CD14-positive monocyte (primary cell): ENCODE measurements at regions not wholly inside any gene's neighbourhood (a gene's known extent, or its start where the extent isn't known, plus 50 kb on each side); places are given as distances from the start of the nearest gene placed in this dataset.
A peak's percentile ranks its signal among the peaks of the same experiment; 100 is the strongest.

Source experiments
- DNase-seq, 3 donors: peaks; one replicate each; pipeline ENCODE4 v3.0.0-alpha.2; 2011 to 2022
- H2AFZ ChIP-seq: 2 replicates; pipeline ENCODE4 v1.6.0; 2012; ENCODE audit warnings: mild to moderate bottlenecking, low read depth, low read length, inconsistent platforms; ENCODE audit not compliant: insufficient read depth, poor library complexity, severe bottlenecking
- H3K27ac ChIP-seq, 2 donors: 1 replicate in 1 of 2; 2 replicates in 1 of 2; pipeline ENCODE4 v1.5.1; 2012 to 2013; ENCODE audit warnings: low read length in 2 of 2, control low read depth in 1 of 2, inconsistent platforms in 1 of 2, low read depth in 1 of 2, mild to moderate bottlenecking in 1 of 2
- H3K27me3 ChIP-seq, 2 donors: one replicate each; pipeline versions ENCODE4 v1.6.0 to v1.6.1; 2011 to 2013; ENCODE audit warnings: low read length in 2 of 2; ENCODE audit not compliant: control insufficient read depth in 2 of 2, insufficient read depth in 2 of 2
- H3K36me3 ChIP-seq, 2 donors: replicated peaks in 1 of 2; 1 replicate in 1 of 2; 2 replicates in 1 of 2; pipeline versions ENCODE4 v1.5.1 to v1.6.1; 2012 to 2013; ENCODE audit warnings: low read length in 2 of 2, control low read depth in 1 of 2, inconsistent platforms in 1 of 2, mild to moderate bottlenecking in 1 of 2; ENCODE audit not compliant: insufficient read depth in 2 of 2, control insufficient read depth in 1 of 2
- H3K4me1 ChIP-seq, 2 donors: 1 replicate in 1 of 2; 2 replicates in 1 of 2; pipeline versions ENCODE4 v1.5.1 to v1.6.1; 2012 to 2013; ENCODE audit warnings: low read length in 2 of 2, control low read depth in 1 of 2, inconsistent platforms in 1 of 2, mild to moderate bottlenecking in 1 of 2, moderate library complexity in 1 of 2; ENCODE audit not compliant: insufficient read depth in 2 of 2, control insufficient read depth in 1 of 2
- H3K4me2 ChIP-seq: replicated peaks from 2 replicates; pipeline ENCODE3; 2012; ENCODE audit warnings: low read length, moderate library complexity, mild to moderate bottlenecking; ENCODE audit not compliant: poor library complexity, severe bottlenecking; ENCODE audit errors: extremely low read depth
- H3K4me3 ChIP-seq, 3 experiments: fragments of 200-600 bp in 1 of 3; sonication (generic) in 1 of 3; replicated peaks in 1 of 3; 1 replicate in 2 of 3; 2 replicates in 1 of 3; pipeline ENCODE4 v1.5.1; 2011 to 2013; ENCODE audit warnings: low read length in 3 of 3, mild to moderate bottlenecking in 3 of 3, control low read depth in 2 of 3, low read depth in 2 of 3, inconsistent platforms in 1 of 3, moderate library complexity in 1 of 3
- H3K79me2 ChIP-seq: 2 replicates; pipeline ENCODE4 v1.6.0; 2012; ENCODE audit warnings: mild to moderate bottlenecking, control low read depth, inconsistent platforms, low read length, moderate library complexity; ENCODE audit not compliant: insufficient read depth
- H3K9ac ChIP-seq: 2 replicates; pipeline ENCODE4 v1.6.0; 2017; ENCODE audit warnings: low read length, mild to moderate bottlenecking; ENCODE audit not compliant: insufficient read depth, poor library complexity, severe bottlenecking
- H3K9me3 ChIP-seq, 2 donors: replicated peaks in 1 of 2; 1 replicate in 1 of 2; 2 replicates in 1 of 2; pipeline versions ENCODE4 v1.5.1 to v1.6.1; 2012 to 2013; ENCODE audit warnings: low read length in 2 of 2, control low read depth in 1 of 2; ENCODE audit not compliant: control insufficient read depth in 1 of 2, insufficient read depth in 1 of 2
- H4K20me1 ChIP-seq: 2 replicates; pipeline ENCODE4 v1.6.0; 2012; ENCODE audit warnings: mild to moderate bottlenecking, low read length, control low read depth, moderate library complexity; ENCODE audit not compliant: insufficient read depth
- H3K27ac Mint-ChIP-seq, 7 donors: one replicate each; pipeline ENCODE4 v1.8.0; 2020; ENCODE audit warnings: mild to moderate bottlenecking in 7 of 7, mixed read lengths in 7 of 7, moderate library complexity in 6 of 7, inconsistent platforms in 2 of 7
- H3K27me3 Mint-ChIP-seq, 3 donors: one replicate each; pipeline ENCODE4 v1.8.0; 2021 to 2022; ENCODE audit warnings: low read depth in 3 of 3, mild to moderate bottlenecking in 3 of 3, mixed read lengths in 3 of 3, moderate library complexity in 3 of 3, inconsistent platforms in 1 of 3
- H3K36me3 Mint-ChIP-seq, 2 donors: one replicate each; pipeline ENCODE4 v1.8.0; 2020; ENCODE audit warnings: mixed read lengths in 2 of 2, inconsistent platforms in 1 of 2, mild to moderate bottlenecking in 1 of 2
- H3K4me1 Mint-ChIP-seq: one replicate; pipeline ENCODE4 v1.8.0; 2020; ENCODE audit warnings: mild to moderate bottlenecking, mixed read lengths
- H3K4me3 Mint-ChIP-seq, 2 donors: one replicate each; pipeline ENCODE4 v1.8.0; 2020; ENCODE audit warnings: mild to moderate bottlenecking in 2 of 2, mixed read lengths in 2 of 2, moderate library complexity in 1 of 2
- H3K9me3 Mint-ChIP-seq, 7 donors: one replicate each; pipeline ENCODE4 v1.8.0; 2020 to 2022; ENCODE audit warnings: mixed read lengths in 7 of 7, mild to moderate bottlenecking in 6 of 7, moderate library complexity in 6 of 7, inconsistent platforms in 2 of 7
- WGBS: methylation state at CpG from one replicate; pipeline ENCODE4 v1.1.5; 2013; ENCODE audit warnings: missing lambda C conversion rate; ENCODE audit not compliant: insufficient coverage; 5-methylcytosine and 5-hydroxymethylcytosine counted together
- intact Hi-C, 2 donors: fragments of 100-400 bp; cut with micrococcal nuclease; formaldehyde crosslinking; loops; one replicate each; pipeline versions ENCODE4 v1.15.0 to v1.15.1; 2023
- TF ChIP-seq, protein P1 (sequence below): fragments of 200-600 bp; IDR thresholded peaks from one replicate; pipeline ENCODE4 v1.8.0; 2022; ENCODE audit warnings: antibody characterized with exemption, mild to moderate bottlenecking

DNA sequence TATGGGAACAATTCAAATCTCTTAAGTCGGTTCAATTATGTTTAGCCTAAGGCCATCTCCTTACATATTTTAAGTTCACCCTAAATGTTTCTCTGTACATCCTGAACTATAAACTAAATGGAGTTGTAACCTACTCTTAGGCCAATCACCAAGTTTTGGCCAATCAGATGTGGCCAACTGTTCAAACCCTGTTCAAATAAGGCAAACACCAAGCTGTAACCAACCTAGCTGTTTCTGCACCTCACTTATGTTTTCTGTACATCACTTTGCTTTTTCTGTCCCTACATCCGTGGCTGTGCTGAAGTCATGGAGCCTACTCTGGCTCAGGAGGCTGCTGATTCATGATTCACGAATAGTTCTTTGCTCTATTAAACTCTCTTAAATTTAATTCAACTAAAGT lies 165.3 kb downstream of the GASK1B start:
- peak overlapping the region; percentile 43 for H2AFZ ChIP-seq
- H3K9ac ChIP-seq = no peak overlapping the region
- Mint-ChIP-seq H3K9me3 (peaks cover 0 to 3% (median 2%) of the 10 kb centered on the region in 7 donors), H3K36me3 (peaks cover 0 to 2% of the 10 kb centered on the region in 2 donors), H3K27ac (peak overlapping the region; percentile 79 to 93 (median 91)), H3K4me1 (peaks cover 65% of the 10 kb centered on the region), H3K27me3 (no peaks in the 10 kb centered on the region), H3K4me3 (no peak overlapping the region)
- H3K27ac ChIP-seq = peak overlapping the region; percentile 49 to 84
- intact Hi-C loops = no loop called here
- DNase-seq = no peak
- H3K36me3 ChIP-seq = no peaks in the 10 kb centered on the region
- peak overlapping the region; percentile 62 for H3K4me2 ChIP-seq
- no peaks in the 10 kb centered on the region for H3K27me3 ChIP-seq
- peak overlapping the region in 1 of 3 experiments; percentile 34 for H3K4me3 ChIP-seq
- H3K9me3 ChIP-seq = no peaks in the 10 kb centered on the region
- H4K20me1 ChIP-seq = no peaks in the 10 kb centered on the region
- TF ChIP-seq, protein P1, sequence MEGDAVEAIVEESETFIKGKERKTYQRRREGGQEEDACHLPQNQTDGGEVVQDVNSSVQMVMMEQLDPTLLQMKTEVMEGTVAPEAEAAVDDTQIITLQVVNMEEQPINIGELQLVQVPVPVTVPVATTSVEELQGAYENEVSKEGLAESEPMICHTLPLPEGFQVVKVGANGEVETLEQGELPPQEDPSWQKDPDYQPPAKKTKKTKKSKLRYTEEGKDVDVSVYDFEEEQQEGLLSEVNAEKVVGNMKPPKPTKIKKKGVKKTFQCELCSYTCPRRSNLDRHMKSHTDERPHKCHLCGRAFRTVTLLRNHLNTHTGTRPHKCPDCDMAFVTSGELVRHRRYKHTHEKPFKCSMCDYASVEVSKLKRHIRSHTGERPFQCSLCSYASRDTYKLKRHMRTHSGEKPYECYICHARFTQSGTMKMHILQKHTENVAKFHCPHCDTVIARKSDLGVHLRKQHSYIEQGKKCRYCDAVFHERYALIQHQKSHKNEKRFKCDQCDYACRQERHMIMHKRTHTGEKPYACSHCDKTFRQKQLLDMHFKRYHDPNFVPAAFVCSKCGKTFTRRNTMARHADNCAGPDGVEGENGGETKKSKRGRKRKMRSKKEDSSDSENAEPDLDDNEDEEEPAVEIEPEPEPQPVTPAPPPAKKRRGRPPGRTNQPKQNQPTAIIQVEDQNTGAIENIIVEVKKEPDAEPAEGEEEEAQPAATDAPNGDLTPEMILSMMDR = no peak
- H3K79me2 ChIP-seq = no peaks in the 10 kb centered on the region
- WGBS = 38% methylated on average over 1 of the region's 3 CpGs
- peaks cover 51 to 68% of the 10 kb centered on the region in 2 donors for H3K4me1 ChIP-seq

DNA sequence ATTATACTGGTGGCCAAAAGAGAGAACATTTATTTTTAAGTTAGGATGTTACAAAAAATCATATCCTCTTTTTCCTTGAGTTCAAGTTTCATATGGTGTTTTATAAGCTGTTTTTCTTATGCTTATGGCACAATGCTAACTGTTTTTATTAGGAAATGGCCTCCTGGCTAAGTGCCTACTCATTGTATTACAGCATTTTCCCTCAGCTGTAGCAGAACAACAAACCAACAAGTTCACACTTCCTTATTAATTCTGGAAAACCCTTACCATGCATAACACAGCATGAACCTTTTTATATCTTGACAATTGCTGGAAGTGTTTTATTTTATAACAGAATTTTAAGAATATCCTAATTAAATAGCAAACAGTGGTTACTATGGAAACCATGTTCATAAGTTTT lies 165.8 kb downstream of the GASK1B start:
- Histone ChIP-seq H2AFZ (no peak overlapping the region), H3K27ac (peak overlapping the region in 1 of 2 donors; percentile 84), H3K9ac (no peak overlapping the region), H3K36me3 (no peaks in the 10 kb centered on the region), H3K79me2 (no peaks in the 10 kb centered on the region), H3K27me3 (no peaks in the 10 kb centered on the region), H3K4me1 (peaks cover 55 to 69% of the 10 kb centered on the region in 2 donors), H4K20me1 (no peaks in the 10 kb centered on the region), H3K4me2 (peak overlapping the region; percentile 62), H3K4me3 (peak overlapping the region in 1 of 3 experiments; percentile 51), H3K9me3 (no peaks in the 10 kb centered on the region)
- peaks cover 0 to 3% (median 2%) of the 10 kb centered on the region in 7 donors for H3K9me3 Mint-ChIP-seq
- peaks cover 68% of the 10 kb centered on the region for H3K4me1 Mint-ChIP-seq
- peak; percentile 85 to 93 (median 92) for DNase-seq
- peaks cover 0 to 2% of the 10 kb centered on the region in 2 donors for H3K36me3 Mint-ChIP-seq
- H3K27me3 Mint-ChIP-seq = no peaks in the 10 kb centered on the region
- peak overlapping the region in 1 of 2 donors; percentile 17 for H3K4me3 Mint-ChIP-seq
- TF ChIP-seq, protein P1 = no peak
- intact Hi-C loops = no loop called here
- peak overlapping the region; percentile 82 to 94 (median 89) for H3K27ac Mint-ChIP-seq
